ENCODE measurements at regions not wholly inside any gene's neighbourhood (a gene's known extent, or its start where the extent isn't known, plus 50 kb on each side); places are given as distances from the start of the nearest gene placed in this dataset.

DNA sequence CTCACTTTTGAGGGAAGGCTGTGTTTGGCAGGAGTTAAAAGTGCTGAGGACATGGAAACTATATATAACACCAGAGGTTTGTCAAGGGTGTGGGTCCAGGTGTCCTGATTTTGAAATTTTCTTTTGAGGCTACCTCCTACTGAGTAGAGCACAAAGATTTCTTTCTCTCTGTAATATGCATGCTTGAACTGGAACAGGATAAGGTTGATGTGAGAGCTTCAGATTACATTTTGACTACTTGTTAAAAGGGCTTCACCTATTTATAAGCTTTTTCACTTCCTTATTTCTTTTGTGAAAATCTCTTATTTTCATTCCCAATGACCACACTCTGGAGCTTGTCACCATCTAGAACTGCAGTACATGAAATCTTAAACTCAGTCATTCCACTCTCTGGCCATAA is 59.8 kb upstream of the PLA2G4A start:
- DNase-seq, result peak; percentile 14
- Mint-ChIP-seq H3K4me1 (ENCODE audit: low read depth, unreplicated experiment) (peaks cover 4% of the 10 kb centered on the region), H3K9me3 (ENCODE audit: low read depth, unreplicated experiment) (no peaks in the 10 kb centered on the region), H3K27me3 (ENCODE audit: unreplicated experiment) (no peaks in the 10 kb centered on the region), H3K27ac (ENCODE audit: unreplicated experiment) (no peak overlapping the region), H3K36me3 (ENCODE audit: insufficient read depth, unreplicated experiment) (no peaks in the 10 kb centered on the region), H3K4me3 (ENCODE audit: low read depth, unreplicated experiment) (no peak overlapping the region)
- intact Hi-C loops (cut with micrococcal nuclease; ENCODE audit: unreplicated experiment), result no loop called here
- no TSS peak for BruUV-seq (replicated peaks)
- TF ChIP-seq, protein P1, sequence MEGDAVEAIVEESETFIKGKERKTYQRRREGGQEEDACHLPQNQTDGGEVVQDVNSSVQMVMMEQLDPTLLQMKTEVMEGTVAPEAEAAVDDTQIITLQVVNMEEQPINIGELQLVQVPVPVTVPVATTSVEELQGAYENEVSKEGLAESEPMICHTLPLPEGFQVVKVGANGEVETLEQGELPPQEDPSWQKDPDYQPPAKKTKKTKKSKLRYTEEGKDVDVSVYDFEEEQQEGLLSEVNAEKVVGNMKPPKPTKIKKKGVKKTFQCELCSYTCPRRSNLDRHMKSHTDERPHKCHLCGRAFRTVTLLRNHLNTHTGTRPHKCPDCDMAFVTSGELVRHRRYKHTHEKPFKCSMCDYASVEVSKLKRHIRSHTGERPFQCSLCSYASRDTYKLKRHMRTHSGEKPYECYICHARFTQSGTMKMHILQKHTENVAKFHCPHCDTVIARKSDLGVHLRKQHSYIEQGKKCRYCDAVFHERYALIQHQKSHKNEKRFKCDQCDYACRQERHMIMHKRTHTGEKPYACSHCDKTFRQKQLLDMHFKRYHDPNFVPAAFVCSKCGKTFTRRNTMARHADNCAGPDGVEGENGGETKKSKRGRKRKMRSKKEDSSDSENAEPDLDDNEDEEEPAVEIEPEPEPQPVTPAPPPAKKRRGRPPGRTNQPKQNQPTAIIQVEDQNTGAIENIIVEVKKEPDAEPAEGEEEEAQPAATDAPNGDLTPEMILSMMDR (IDR thresholded peaks at IDR 0.05; ENCODE audit: unreplicated experiment), result no peak
- CTCF ChIA-PET, result interaction anchor here (0.7 to 1.1 kb wide), 3 partner anchors 12 to 493 kb away, joined by 3 read pairs; no protein-coding TSS in a partner anchor

- intact Hi-C loops (cut with micrococcal nuclease; ENCODE audit: unreplicated experiment), result no loop called here
- H3K4me3 Mint-ChIP-seq (ENCODE audit: low read depth, unreplicated experiment), result no peak overlapping the region
- H3K27ac Mint-ChIP-seq (ENCODE audit: unreplicated experiment), result no peak overlapping the region
- CTCF ChIA-PET, result no interaction called here
- H3K36me3 Mint-ChIP-seq (ENCODE audit: insufficient read depth, unreplicated experiment), result no peaks in the 10 kb centered on the region
- H3K9me3 Mint-ChIP-seq (ENCODE audit: low read depth, unreplicated experiment), result no peaks in the 10 kb centered on the region
- TF ChIP-seq, protein P1 (IDR thresholded peaks at IDR 0.05; ENCODE audit: unreplicated experiment), result no peak
- H3K4me1 Mint-ChIP-seq (ENCODE audit: low read depth, unreplicated experiment), result peaks cover 23% of the 10 kb centered on the region
- H3K27me3 Mint-ChIP-seq (ENCODE audit: unreplicated experiment), result no peaks in the 10 kb centered on the region
- BruUV-seq (replicated peaks), result no TSS peak
- DNase-seq, result no peak
Measured at GRCh38 chr1:186765446-186765845, 63.3 kb upstream of the PLA2G4A start.

DNA sequence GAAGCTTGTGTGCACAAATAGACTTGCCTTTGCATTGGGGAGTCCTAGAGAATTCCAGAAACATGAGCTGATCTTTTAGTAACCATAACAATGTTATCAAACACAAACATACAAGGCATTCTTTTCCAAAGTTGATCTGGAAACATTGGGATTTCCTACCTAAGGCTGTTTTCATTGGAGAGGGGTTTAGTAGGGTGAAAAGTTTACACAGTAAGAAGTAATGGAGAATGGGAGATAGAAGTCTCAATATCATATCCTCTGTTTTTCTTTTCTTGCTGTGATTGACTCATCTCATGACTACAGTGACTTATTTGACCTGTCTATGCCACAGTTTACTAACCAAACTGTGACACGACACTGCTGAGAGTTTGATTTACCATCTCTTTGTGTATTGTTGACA is 65.6 kb upstream of the PLA2G4A start:
- intact Hi-C loops (cut with micrococcal nuclease; ENCODE audit: unreplicated experiment), result no loop called here
- no peaks in the 10 kb centered on the region for H3K9me3 Mint-ChIP-seq (ENCODE audit: low read depth, unreplicated experiment)
- H3K27me3 Mint-ChIP-seq (ENCODE audit: unreplicated experiment), result no peaks in the 10 kb centered on the region
- H3K36me3 Mint-ChIP-seq (ENCODE audit: insufficient read depth, unreplicated experiment), result no peaks in the 10 kb centered on the region
- TF ChIP-seq, protein P1 (IDR thresholded peaks at IDR 0.05; ENCODE audit: unreplicated experiment), result no peak
- BruUV-seq (replicated peaks), result no TSS peak
- peak overlapping the region; percentile 7 for H3K27ac Mint-ChIP-seq (ENCODE audit: unreplicated experiment)
- H3K4me1 Mint-ChIP-seq (ENCODE audit: low read depth, unreplicated experiment), result peaks cover 23% of the 10 kb centered on the region
- no peak for DNase-seq
- CTCF ChIA-PET, result interaction anchor here (0.6 kb wide), 1 partner anchor 39 kb away, joined by 4 read pairs; no protein-coding TSS in a partner anchor
- no peak overlapping the region for H3K4me3 Mint-ChIP-seq (ENCODE audit: low read depth, unreplicated experiment)

- intact Hi-C loops (cut with micrococcal nuclease; ENCODE audit: unreplicated experiment), result no loop called here
- Mint-ChIP-seq H3K27me3 (ENCODE audit: unreplicated experiment) (no peaks in the 10 kb centered on the region), H3K4me3 (ENCODE audit: low read depth, unreplicated experiment) (no peak overlapping the region), H3K9me3 (ENCODE audit: low read depth, unreplicated experiment) (no peaks in the 10 kb centered on the region), H3K4me1 (ENCODE audit: low read depth, unreplicated experiment) (peaks cover 23% of the 10 kb centered on the region), H3K27ac (ENCODE audit: unreplicated experiment) (peak overlapping the region; percentile 7), H3K36me3 (ENCODE audit: insufficient read depth, unreplicated experiment) (no peaks in the 10 kb centered on the region)
- BruUV-seq (replicated peaks), result no TSS peak
- DNase-seq, result no peak
- CTCF ChIA-PET, result interaction anchor here (0.6 kb wide), 1 partner anchor 39 kb away, joined by 4 read pairs; no protein-coding TSS in a partner anchor
- TF ChIP-seq, protein P1 (IDR thresholded peaks at IDR 0.05; ENCODE audit: unreplicated experiment), result no peak
Measured at GRCh38 chr1:186762653-186763052, 66.1 kb upstream of the PLA2G4A start.
